ENCODE measurements at regions not wholly inside any gene's neighbourhood (a gene's known extent, or its start where the extent isn't known, plus 50 kb on each side); places are given as distances from the start of the nearest gene placed in this dataset.

- H3K27ac ChIP-seq = no peak overlapping the region
- no peaks in the 10 kb centered on the region for H3K9me3 ChIP-seq
- intact Hi-C loops (cut with DNase I) = no loop called here
- DNase-seq (no peak), ATAC-seq (no peak)
- H3K4me1 ChIP-seq = no peaks in the 10 kb centered on the region
- no peak for TF ChIP-seq POLR2A (IDR thresholded peaks at IDR 0.05)
- TF ChIP-seq, protein P1, sequence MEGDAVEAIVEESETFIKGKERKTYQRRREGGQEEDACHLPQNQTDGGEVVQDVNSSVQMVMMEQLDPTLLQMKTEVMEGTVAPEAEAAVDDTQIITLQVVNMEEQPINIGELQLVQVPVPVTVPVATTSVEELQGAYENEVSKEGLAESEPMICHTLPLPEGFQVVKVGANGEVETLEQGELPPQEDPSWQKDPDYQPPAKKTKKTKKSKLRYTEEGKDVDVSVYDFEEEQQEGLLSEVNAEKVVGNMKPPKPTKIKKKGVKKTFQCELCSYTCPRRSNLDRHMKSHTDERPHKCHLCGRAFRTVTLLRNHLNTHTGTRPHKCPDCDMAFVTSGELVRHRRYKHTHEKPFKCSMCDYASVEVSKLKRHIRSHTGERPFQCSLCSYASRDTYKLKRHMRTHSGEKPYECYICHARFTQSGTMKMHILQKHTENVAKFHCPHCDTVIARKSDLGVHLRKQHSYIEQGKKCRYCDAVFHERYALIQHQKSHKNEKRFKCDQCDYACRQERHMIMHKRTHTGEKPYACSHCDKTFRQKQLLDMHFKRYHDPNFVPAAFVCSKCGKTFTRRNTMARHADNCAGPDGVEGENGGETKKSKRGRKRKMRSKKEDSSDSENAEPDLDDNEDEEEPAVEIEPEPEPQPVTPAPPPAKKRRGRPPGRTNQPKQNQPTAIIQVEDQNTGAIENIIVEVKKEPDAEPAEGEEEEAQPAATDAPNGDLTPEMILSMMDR (IDR thresholded peaks at IDR 0.05) = no peak
- no peaks in the 10 kb centered on the region for H3K27me3 ChIP-seq
- H3K4me3 ChIP-seq = no peak overlapping the region
- WGBS (ENCODE audit: insufficient coverage, low coverage, low lambda C conversion rate, missing lambda C conversion rate) = 49% methylated on average over 4 of the region's 4 CpGs
- H3K36me3 ChIP-seq = no peaks in the 10 kb centered on the region
Measured at GRCh38 chr18:55064073-55064472, 104.8 kb upstream of the CCDC68 start.

- intact Hi-C loops (cut with DNase I) = no loop called here
- no peak for ATAC-seq
Measured at GRCh38 chr18:55054021-55054990, 95.0 kb upstream of the CCDC68 start.

GRCh38 chr18:55048892-55049291, 89.6 kb upstream of the CCDC68 start:
- Histone ChIP-seq H3K27ac (no peak overlapping the region), H3K4me3 (no peak overlapping the region), H3K9me3 (no peaks in the 10 kb centered on the region), H3K4me1 (no peaks in the 10 kb centered on the region), H3K27me3 (no peaks in the 10 kb centered on the region), H3K36me3 (no peaks in the 10 kb centered on the region)
- ATAC-seq (no peak), DNase-seq (no peak)
- intact Hi-C loops (cut with DNase I) = no loop called here
- WGBS (ENCODE audit: insufficient coverage, low coverage, low lambda C conversion rate, missing lambda C conversion rate) = 49% methylated on average over 3 of the region's 3 CpGs
- TF ChIP-seq POLR2A (IDR thresholded peaks at IDR 0.05) = no peak
- TF ChIP-seq, protein P1 (IDR thresholded peaks at IDR 0.05) = no peak

More at GRCh38 chr18:55054021-55054990, 95.0 kb upstream of the CCDC68 start:
- no peak for TF ChIP-seq POLR2A (IDR thresholded peaks at IDR 0.05)
- TF ChIP-seq, protein P1 (IDR thresholded peaks at IDR 0.05) = no peak
- no peaks in the 10 kb centered on the region for H3K9me3 ChIP-seq
- no peaks in the 10 kb centered on the region for H3K27me3 ChIP-seq
- no peaks in the 10 kb centered on the region for H3K4me1 ChIP-seq
- no peak overlapping the region for H3K4me3 ChIP-seq
- no peaks in the 10 kb centered on the region for H3K36me3 ChIP-seq
- DNase-seq = no peak
- WGBS (ENCODE audit: insufficient coverage, low coverage, low lambda C conversion rate, missing lambda C conversion rate) = 80% methylated on average over 16 of the region's 24 CpGs
- H3K27ac ChIP-seq = no peak overlapping the region

- no peaks in the 10 kb centered on the region for H3K27me3 ChIP-seq
- no peaks in the 10 kb centered on the region for H3K4me1 ChIP-seq
- no peak for ATAC-seq
- no peak overlapping the region for H3K27ac ChIP-seq
- no peak for DNase-seq
- no CpG with 5 or more reads among the region's 2 CpGs for WGBS (ENCODE audit: insufficient coverage, low coverage, low lambda C conversion rate, missing lambda C conversion rate)
- no peak overlapping the region for H3K4me3 ChIP-seq
- H3K9me3 ChIP-seq = no peaks in the 10 kb centered on the region
- H3K36me3 ChIP-seq = no peaks in the 10 kb centered on the region
- intact Hi-C loops (cut with DNase I) = no loop called here
- no peak for TF ChIP-seq POLR2A (IDR thresholded peaks at IDR 0.05)
Measured at GRCh38 chr18:55047546-55047945, 88.3 kb upstream of the CCDC68 start.

GRCh38 chr18:55041366-55041765, 82.1 kb upstream of the CCDC68 start:
- Histone ChIP-seq H3K27ac (no peak overlapping the region), H3K9me3 (no peaks in the 10 kb centered on the region), H3K27me3 (no peaks in the 10 kb centered on the region), H3K36me3 (no peaks in the 10 kb centered on the region), H3K4me1 (no peaks in the 10 kb centered on the region), H3K4me3 (no peak overlapping the region)
- ATAC-seq (no peak), DNase-seq (no peak)
- TF ChIP-seq POLR2A (IDR thresholded peaks at IDR 0.05) = no peak
- TF ChIP-seq, protein P1 (IDR thresholded peaks at IDR 0.05) = no peak
- intact Hi-C loops (cut with DNase I) = no loop called here
- WGBS (ENCODE audit: insufficient coverage, low coverage, low lambda C conversion rate, missing lambda C conversion rate) = 21% methylated on average over 1 of the region's 1 CpG

All from right lobe of liver (tissue), 6 donors.